ENCODE measurements at regions not wholly inside any gene's neighbourhood (a gene's known extent, or its start where the extent isn't known, plus 50 kb on each side); places are given as distances from the start of the nearest gene placed in this dataset.

DNA sequence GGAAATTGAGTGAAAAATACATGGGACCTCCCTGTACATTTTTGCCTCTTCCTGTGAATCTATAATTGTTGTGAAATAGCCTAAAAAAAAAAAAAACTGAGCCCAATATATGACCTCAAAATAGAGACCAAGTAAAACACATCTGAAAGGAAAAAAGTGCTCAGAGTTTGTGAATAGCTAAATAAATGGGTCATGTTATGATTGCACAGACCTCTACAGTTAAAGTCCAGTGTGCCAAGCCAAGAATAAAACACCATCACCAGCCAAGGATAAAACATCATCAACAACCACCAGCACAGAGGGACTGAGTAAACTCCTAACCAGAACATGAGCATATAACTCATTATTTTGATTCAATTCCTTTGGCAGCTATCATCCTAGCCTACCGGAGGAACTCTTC lies 115.6 kb upstream of the AGTR1 start:
- Histone ChIP-seq H3K4me3 (no peak overlapping the region), H3K4me1 (no peaks in the 10 kb centered on the region), H3K27me3 (no peaks in the 10 kb centered on the region), H3K36me3 (no peaks in the 10 kb centered on the region), H3K27ac (no peak overlapping the region), H3K9me3 (no peaks in the 10 kb centered on the region)
- DNase-seq, result no peak
- no peak for TF ChIP-seq CTCF (IDR thresholded peaks at IDR 0.05 in 4 of 5, conservative IDR thresholded peaks at IDR 0.05 in 1 of 5)
- TF ChIP-seq POLR2A (IDR thresholded peaks at IDR 0.05), result no peak
- in situ Hi-C loops (cut with MboI; ENCODE audit: low sequenced_read_pairs in 4 of 4), result no loop called here
- peak; percentile 36 to 49 for ATAC-seq
- intact Hi-C loops (cut with DNase I; ENCODE audit: low total_unique reads), result no loop called here

DNA sequence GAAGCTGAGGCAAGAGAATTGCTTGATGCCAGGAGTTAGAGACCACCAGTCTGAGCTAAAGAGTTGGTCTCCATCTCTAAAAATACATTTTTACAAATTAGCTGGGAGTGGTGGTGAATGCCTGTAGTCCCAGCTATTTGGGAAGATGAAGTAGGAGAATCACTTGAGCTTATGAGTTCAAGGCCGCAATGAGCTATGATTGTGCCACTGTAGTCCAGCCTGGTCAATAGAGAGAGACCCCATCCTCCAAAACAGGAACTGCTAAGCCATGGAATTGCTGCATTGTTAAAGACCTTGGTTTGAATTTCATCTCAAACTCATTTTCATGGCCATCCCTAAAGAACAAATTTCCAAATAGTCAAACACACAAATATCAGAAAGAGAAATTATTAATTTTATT lies 113.9 kb upstream of the AGTR1 start:
- ATAC-seq, result no peak
- intact Hi-C loops (cut with DNase I; ENCODE audit: low total_unique reads), result no loop called here
- no peak overlapping the region for H3K27ac ChIP-seq

DNA sequence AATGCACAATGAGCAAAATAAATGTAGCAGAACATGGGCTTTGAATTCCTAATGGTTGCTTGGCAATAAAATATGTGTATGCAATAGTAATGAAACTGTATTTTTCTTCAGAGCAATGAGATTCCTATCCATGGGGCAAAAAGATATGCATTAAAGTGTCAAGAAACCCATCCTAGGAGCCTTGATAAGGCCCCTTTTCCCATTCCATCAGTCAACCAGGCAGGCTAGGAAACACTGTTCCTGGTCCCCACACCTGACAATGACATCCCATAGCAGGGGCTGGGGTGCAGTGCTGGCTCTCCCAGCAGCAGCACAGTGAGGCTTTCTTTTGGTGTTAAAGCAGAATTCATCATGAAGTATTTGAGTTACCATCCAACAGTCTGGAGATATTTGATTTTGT lies 113.3 kb upstream of the AGTR1 start:
- DNase-seq, result no peak
- H3K4me3 ChIP-seq, result no peak overlapping the region
- no peaks in the 10 kb centered on the region for H3K36me3 ChIP-seq
- H3K27me3 ChIP-seq, result no peaks in the 10 kb centered on the region
- intact Hi-C loops (cut with DNase I; ENCODE audit: low total_unique reads), result no loop called here
- H3K9me3 ChIP-seq, result no peaks in the 10 kb centered on the region
- TF ChIP-seq POLR2A (IDR thresholded peaks at IDR 0.05) (no peak), CTCF (IDR thresholded peaks at IDR 0.05 in 4 of 5, conservative IDR thresholded peaks at IDR 0.05 in 1 of 5) (no peak)
- ATAC-seq, result no peak
- H3K4me1 ChIP-seq, result no peaks in the 10 kb centered on the region
- in situ Hi-C loops (cut with MboI; ENCODE audit: low sequenced_read_pairs in 4 of 4), result no loop called here
- H3K27ac ChIP-seq, result no peak overlapping the region

More for the DNA sequence above, 113.9 kb upstream of the AGTR1 start:
- no peaks in the 10 kb centered on the region for H3K27me3 ChIP-seq
- in situ Hi-C loops (cut with MboI; ENCODE audit: low sequenced_read_pairs in 4 of 4), result no loop called here
- no peak overlapping the region for H3K4me3 ChIP-seq
- no peak for DNase-seq
- H3K9me3 ChIP-seq, result no peaks in the 10 kb centered on the region
- no peaks in the 10 kb centered on the region for H3K36me3 ChIP-seq
- no peak for TF ChIP-seq CTCF (IDR thresholded peaks at IDR 0.05 in 4 of 5, conservative IDR thresholded peaks at IDR 0.05 in 1 of 5)
- TF ChIP-seq POLR2A (IDR thresholded peaks at IDR 0.05), result no peak
- H3K4me1 ChIP-seq, result no peaks in the 10 kb centered on the region

DNA sequence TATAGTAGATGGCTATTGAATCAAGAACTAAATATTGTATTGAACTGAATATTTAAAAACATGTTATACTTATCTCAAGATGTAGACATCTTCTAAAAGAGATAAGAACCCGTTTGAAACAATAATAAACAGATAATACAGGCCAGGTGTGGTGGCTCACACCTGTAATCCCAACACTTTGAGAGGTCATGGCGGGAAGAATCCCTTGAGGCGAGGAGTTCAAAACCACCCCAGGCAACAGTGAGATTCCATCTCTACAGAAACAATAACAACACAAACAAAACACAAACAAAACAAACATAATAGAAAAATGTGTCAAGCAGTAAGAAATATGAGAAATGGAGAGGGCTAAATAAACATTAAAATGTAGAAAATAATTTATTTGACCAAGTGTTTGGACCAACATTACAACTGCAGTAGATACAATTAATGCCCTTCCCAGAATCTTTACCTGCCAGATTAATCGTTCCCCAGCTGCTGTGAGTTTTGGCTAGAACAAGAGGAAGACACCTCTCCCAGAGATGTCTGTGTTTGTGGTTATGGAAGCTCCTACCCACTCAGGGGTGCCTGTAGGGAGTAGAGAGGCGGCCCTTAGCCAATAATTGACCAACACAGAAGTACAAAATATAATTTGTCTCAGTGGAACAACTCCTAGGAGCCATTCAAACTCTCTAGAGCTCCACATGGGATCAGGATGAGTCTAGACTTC lies 111.9 kb upstream of the AGTR1 start:
- no peak for TF ChIP-seq CTCF (IDR thresholded peaks at IDR 0.05 in 4 of 5, conservative IDR thresholded peaks at IDR 0.05 in 1 of 5)
- no peak for TF ChIP-seq POLR2A (IDR thresholded peaks at IDR 0.05)
- in situ Hi-C loops (cut with MboI; ENCODE audit: low sequenced_read_pairs in 4 of 4), result no loop called here
- ATAC-seq (no peak), DNase-seq (no peak)
- Histone ChIP-seq H3K27ac (no peak overlapping the region), H3K9me3 (no peaks in the 10 kb centered on the region), H3K4me1 (no peaks in the 10 kb centered on the region), H3K36me3 (no peaks in the 10 kb centered on the region), H3K4me3 (no peak overlapping the region), H3K27me3 (no peaks in the 10 kb centered on the region)
- intact Hi-C loops (cut with DNase I; ENCODE audit: low total_unique reads), result no loop called here

GRCh38 chr3:148588291-148588690 lies 109.4 kb upstream of the AGTR1 start:
- in situ Hi-C loops (cut with MboI; ENCODE audit: low sequenced_read_pairs in 4 of 4) (no loop called here), intact Hi-C loops (cut with DNase I; ENCODE audit: low total_unique reads) (no loop called here)
- H3K27me3 ChIP-seq, result no peaks in the 10 kb centered on the region
- TF ChIP-seq POLR2A (IDR thresholded peaks at IDR 0.05), result no peak
- TF ChIP-seq CTCF (IDR thresholded peaks at IDR 0.05 in 4 of 5, conservative IDR thresholded peaks at IDR 0.05 in 1 of 5), result no peak
- H3K36me3 ChIP-seq, result no peaks in the 10 kb centered on the region
- no peak overlapping the region for H3K27ac ChIP-seq
- no peak overlapping the region for H3K4me3 ChIP-seq
- DNase-seq (no peak), ATAC-seq (no peak)
- H3K9me3 ChIP-seq, result no peaks in the 10 kb centered on the region
- H3K4me1 ChIP-seq, result no peaks in the 10 kb centered on the region
